Keratinocyte (primary cell): ENCODE measurements at regions not wholly inside any gene's neighbourhood (a gene's known extent, or its start where the extent isn't known, plus 50 kb on each side); places are given as distances from the start of the nearest gene placed in this dataset.

ENCODE experiments used
- DNase-seq: peaks from one replicate; pipeline ENCODE4 v3.0.0-alpha.2; 2011; ENCODE audit warnings: low read depth, missing footprints, low spot score
- FAIRE-seq: peaks from 2 replicates; lab custom pipeline; 2011; peaks lifted over from hg19 to GRCh38; lab: Jason Lieb, UNC
- H2AFZ ChIP-seq: 2 replicates; pipeline ENCODE4 v1.6.0; 2012; ENCODE audit warnings: low read length, control low read depth, inconsistent platforms; ENCODE audit not compliant: control insufficient read depth
- H3K27ac ChIP-seq: 2 replicates; pipeline ENCODE4 v1.5.1; 2011; ENCODE audit warnings: low read length; ENCODE audit not compliant: control insufficient read depth, insufficient read depth
- H3K27me3 ChIP-seq: 3 replicates; pipeline ENCODE4 v1.6.0; 2011; ENCODE audit warnings: low read length; ENCODE audit not compliant: control insufficient read depth, insufficient read depth; ENCODE audit errors: extremely low read depth
- H3K36me3 ChIP-seq, 2 experiments: 2 replicates in 1 of 2; 3 replicates in 1 of 2; pipeline ENCODE4 v1.5.1; 2011; ENCODE audit warnings: low read length in 2 of 2, mild to moderate bottlenecking in 1 of 2; ENCODE audit not compliant: control insufficient read depth in 2 of 2, insufficient read depth in 2 of 2; ENCODE audit errors: extremely low read depth in 1 of 2
- H3K4me1 ChIP-seq: 3 replicates; pipeline ENCODE4 v1.5.1; 2011; ENCODE audit warnings: low read length; ENCODE audit not compliant: control insufficient read depth, insufficient read depth; ENCODE audit errors: extremely low read depth
- H3K4me2 ChIP-seq: 3 replicates; pipeline ENCODE4 v1.6.0; 2011; ENCODE audit warnings: low read depth, low read length; ENCODE audit not compliant: control insufficient read depth, insufficient read depth; ENCODE audit errors: extremely low read depth
- H3K4me3 ChIP-seq, 3 experiments: fragments of 200-600 bp in 1 of 3; sonication (generic) in 1 of 3; 2 replicates in 2 of 3; 3 replicates in 1 of 3; pipeline ENCODE4 v1.5.1; 2011 to 2016; ENCODE audit warnings: low read length in 3 of 3, mild to moderate bottlenecking in 3 of 3, control low read depth in 2 of 3, inconsistent platforms in 1 of 3, low read depth in 1 of 3, mixed read lengths in 1 of 3, mixed run types in 1 of 3, moderate library complexity in 1 of 3; ENCODE audit not compliant: control insufficient read depth in 2 of 3, insufficient read depth in 2 of 3; ENCODE audit errors: extremely low read depth in 1 of 3
- H3K79me2 ChIP-seq: 2 replicates; pipeline ENCODE4 v1.6.0; 2012; ENCODE audit warnings: low read length; ENCODE audit not compliant: control insufficient read depth, insufficient read depth
- H3K9ac ChIP-seq: 3 replicates; pipeline ENCODE4 v1.6.0; 2011; ENCODE audit warnings: low read length; ENCODE audit not compliant: control insufficient read depth, insufficient read depth; ENCODE audit errors: extremely low read depth
- H3K9me1 ChIP-seq: 3 replicates; pipeline ENCODE4 v1.6.0; 2011; ENCODE audit warnings: low read length; ENCODE audit not compliant: control insufficient read depth, insufficient read depth; ENCODE audit errors: extremely low read depth
- H3K9me3 ChIP-seq: 2 replicates; pipeline ENCODE4 v1.5.1; 2012; ENCODE audit warnings: low read depth, low read length; ENCODE audit not compliant: control insufficient read depth
- H4K20me1 ChIP-seq: 3 replicates; pipeline ENCODE4 v1.6.0; 2011; ENCODE audit warnings: low read length; ENCODE audit not compliant: control insufficient read depth, insufficient read depth; ENCODE audit errors: extremely low read depth
- CTCF ChIP-seq, 3 experiments: IDR thresholded peaks in 1 of 3; conservative IDR thresholded peaks in 1 of 3; optimal IDR thresholded peaks in 1 of 3; 2 replicates in 2 of 3; 3 replicates in 1 of 3; pipeline versions ENCODE3 to v1.5.1; 2011; ENCODE audit warnings: low read length in 3 of 3, mild to moderate bottlenecking in 3 of 3, moderate library complexity in 2 of 3, control low read depth in 1 of 3, inconsistent platforms in 1 of 3; ENCODE audit not compliant: insufficient read depth in 2 of 3; ENCODE audit errors: extremely low read depth in 1 of 3
- EZH2 ChIP-seq: IDR thresholded peaks from one replicate; pipeline ENCODE4 v1.6.1; 2012; ENCODE audit warnings: inconsistent platforms, mild to moderate bottlenecking, low read length, moderate library complexity
- dilution Hi-C: fragments of 300-500 bp; cut with MboI; formaldehyde crosslinking; loops from one replicate; pipeline ENCODE4 v1.7.0; 2020; ENCODE audit warnings: low sequenced_read_pairs; ENCODE audit not compliant: extremely low pct_ligation_motif_present

- no peak overlapping the region for H3K27ac ChIP-seq
- H3K4me2 ChIP-seq: no peak overlapping the region
- no peaks in the 10 kb centered on the region for H3K9me1 ChIP-seq
- no peaks in the 10 kb centered on the region for H3K36me3 ChIP-seq
- dilution Hi-C loops: no loop called here
- DNase-seq (no peak), FAIRE-seq (no peak)
- no peaks in the 10 kb centered on the region for H3K4me1 ChIP-seq
- H3K79me2 ChIP-seq: no peaks in the 10 kb centered on the region
- H4K20me1 ChIP-seq: no peaks in the 10 kb centered on the region
- no peak overlapping the region for H3K4me3 ChIP-seq
- TF ChIP-seq EZH2: no peak
- no peak for TF ChIP-seq CTCF (optimal IDR thresholded peaks at IDR 0.05 in 1 of 3, IDR thresholded peaks at IDR 0.05 in 1 of 3, conservative IDR thresholded peaks at IDR 0.05 in 1 of 3; ENCODE audit: extremely low read depth in 1 of 3, insufficient read depth in 2 of 3, low read length in 3 of 3)
- H3K27me3 ChIP-seq: no peaks in the 10 kb centered on the region
- no peaks in the 10 kb centered on the region for H3K9me3 ChIP-seq
- no peak overlapping the region for H3K9ac ChIP-seq
- no peak overlapping the region for H2AFZ ChIP-seq
Measured at GRCh38 chr5:152331006-152331405, 74.1 kb downstream of the NMUR2 start.

GRCh38 chr5:152329761-152330283, 75.3 kb downstream of the NMUR2 start:
- Histone ChIP-seq H2AFZ (no peak overlapping the region), H3K9me1 (no peaks in the 10 kb centered on the region), H3K4me1 (no peaks in the 10 kb centered on the region), H3K27me3 (no peaks in the 10 kb centered on the region), H4K20me1 (no peaks in the 10 kb centered on the region), H3K4me2 (no peak overlapping the region), H3K9ac (no peak overlapping the region), H3K27ac (no peak overlapping the region), H3K36me3 (no peaks in the 10 kb centered on the region), H3K9me3 (no peaks in the 10 kb centered on the region), H3K79me2 (no peaks in the 10 kb centered on the region), H3K4me3 (no peak overlapping the region)
- dilution Hi-C loops: no loop called here
- TF ChIP-seq EZH2 (no peak), CTCF (optimal IDR thresholded peaks at IDR 0.05 in 1 of 3, IDR thresholded peaks at IDR 0.05 in 1 of 3, conservative IDR thresholded peaks at IDR 0.05 in 1 of 3; ENCODE audit: extremely low read depth in 1 of 3, insufficient read depth in 2 of 3, low read length in 3 of 3) (no peak)
- FAIRE-seq: no peak
- DNase-seq: no peak
